ENCODE measurements at regions not wholly inside any gene's neighbourhood (a gene's known extent, or its start where the extent isn't known, plus 50 kb on each side); places are given as distances from the start of the nearest gene placed in this dataset.

GRCh38 chr12:125360540-125360939 lies 295.3 kb downstream of the AACS start:
- DNase-seq (ENCODE audit: low read depth in 2 of 2), result no peak

- DNase-seq (ENCODE audit: low read depth in 2 of 2), result no peak
Observed at GRCh38 chr12:125371033-125371432, 305.8 kb downstream of the AACS start.

GRCh38 chr12:125372085-125372484 lies 306.9 kb downstream of the AACS start:
- no peak for DNase-seq (ENCODE audit: low read depth in 2 of 2)

GRCh38 chr12:125373375-125373774 lies 308.1 kb downstream of the AACS start:
- no peak for DNase-seq (ENCODE audit: low read depth in 2 of 2)

- DNase-seq (ENCODE audit: low read depth in 2 of 2), result no peak
Observed at GRCh38 chr12:125376422-125376821, 311.2 kb downstream of the AACS start.

GRCh38 chr12:125377093-125377492 lies 311.9 kb downstream of the AACS start:
- DNase-seq (ENCODE audit: low read depth in 2 of 2), result no peak

GRCh38 chr12:125381373-125381772 lies 316.1 kb downstream of the AACS start:
- no peak for DNase-seq (ENCODE audit: low read depth in 2 of 2)

GRCh38 chr12:125382926-125383325 lies 317.7 kb downstream of the AACS start:
- DNase-seq (ENCODE audit: low read depth in 2 of 2), result no peak

GRCh38 chr12:125386652-125387051 lies 321.4 kb downstream of the AACS start:
- no peak for DNase-seq (ENCODE audit: low read depth in 2 of 2)

- DNase-seq (ENCODE audit: low read depth in 2 of 2), result no peak
Observed at GRCh38 chr12:125387206-125387605, 322.0 kb downstream of the AACS start.

- no peak for DNase-seq (ENCODE audit: low read depth in 2 of 2)
Observed at GRCh38 chr12:125389061-125389697, 323.9 kb downstream of the AACS start.

- DNase-seq (ENCODE audit: low read depth in 2 of 2), result no peak
Observed at GRCh38 chr12:125393569-125393968, 328.3 kb downstream of the AACS start.

- no peak for DNase-seq (ENCODE audit: low read depth in 2 of 2)
Observed at GRCh38 chr12:125395583-125396215, 330.5 kb downstream of the AACS start.

- DNase-seq (ENCODE audit: low read depth in 2 of 2), result no peak
Observed at GRCh38 chr12:125399489-125399888, 334.3 kb downstream of the AACS start.

GRCh38 chr12:125402874-125403789 lies 337.9 kb downstream of the AACS start:
- no peak for DNase-seq (ENCODE audit: low read depth in 2 of 2)

GRCh38 chr12:125403843-125404242 lies 338.6 kb downstream of the AACS start:
- no peak for DNase-seq (ENCODE audit: low read depth in 2 of 2)

GRCh38 chr12:125406131-125406530 lies 340.9 kb downstream of the AACS start:
- no peak for DNase-seq (ENCODE audit: low read depth in 2 of 2)

GRCh38 chr12:125408718-125409117 lies 343.5 kb downstream of the AACS start:
- DNase-seq (ENCODE audit: low read depth in 2 of 2), result no peak

GRCh38 chr12:125412506-125412905 lies 347.3 kb downstream of the AACS start:
- DNase-seq (ENCODE audit: low read depth in 2 of 2), result no peak

GRCh38 chr12:125417446-125417845 lies 352.2 kb downstream of the AACS start:
- DNase-seq (ENCODE audit: low read depth in 2 of 2), result no peak

- DNase-seq (ENCODE audit: low read depth in 2 of 2), result no peak
Observed at GRCh38 chr12:125418902-125419564, 353.8 kb downstream of the AACS start.

GRCh38 chr12:125424909-125425308 lies 359.7 kb downstream of the AACS start:
- DNase-seq (ENCODE audit: low read depth in 2 of 2), result no peak
